Retinal pigment epithelial cell (primary cell): ENCODE measurements at regions not wholly inside any gene's neighbourhood (a gene's known extent, or its start where the extent isn't known, plus 50 kb on each side); places are given as distances from the start of the nearest gene placed in this dataset.

ENCODE experiments used
- DNase-seq: peaks from one replicate; pipeline ENCODE4 v3.0.0-alpha.2; 2010; ENCODE audit warnings: low read depth
- H3K4me3 ChIP-seq: 2 replicates; pipeline ENCODE4 v1.5.1; 2011; ENCODE audit warnings: mild to moderate bottlenecking, low read length, control low read depth, moderate library complexity
- TF ChIP-seq, protein P1 (sequence below): conservative IDR thresholded peaks from 2 replicates; pipeline ENCODE4 v1.5.1; 2011; ENCODE audit warnings: low read depth, low read length, control low read depth, inconsistent platforms

DNA sequence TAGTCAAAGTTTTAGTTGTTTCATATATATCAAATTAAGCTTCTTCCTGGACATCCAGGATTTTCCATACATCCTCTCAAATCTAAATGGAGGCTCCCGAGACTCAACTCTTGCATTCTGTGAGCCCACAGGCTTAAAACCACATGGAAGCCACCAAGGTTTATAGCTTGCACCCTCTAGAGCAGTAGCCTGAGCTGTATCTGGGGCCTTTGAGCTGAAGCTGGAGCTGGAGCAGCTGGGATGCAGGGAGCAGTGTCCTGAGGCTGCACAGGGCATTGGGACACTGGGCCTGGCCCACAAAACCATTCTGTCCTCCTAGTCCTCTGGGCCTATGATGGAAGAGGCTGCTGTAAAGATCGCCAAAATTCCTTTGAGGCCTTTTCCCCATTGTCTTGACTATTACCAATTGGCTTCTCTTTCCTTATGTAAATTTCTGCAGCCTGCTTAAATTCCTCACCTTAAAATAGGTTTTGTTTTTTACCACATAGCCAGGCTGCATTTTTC lies 151.0 kb downstream of the COX7C start:
- no peak for DNase-seq
- no peak overlapping the region for H3K4me3 ChIP-seq
- TF ChIP-seq, protein P1, sequence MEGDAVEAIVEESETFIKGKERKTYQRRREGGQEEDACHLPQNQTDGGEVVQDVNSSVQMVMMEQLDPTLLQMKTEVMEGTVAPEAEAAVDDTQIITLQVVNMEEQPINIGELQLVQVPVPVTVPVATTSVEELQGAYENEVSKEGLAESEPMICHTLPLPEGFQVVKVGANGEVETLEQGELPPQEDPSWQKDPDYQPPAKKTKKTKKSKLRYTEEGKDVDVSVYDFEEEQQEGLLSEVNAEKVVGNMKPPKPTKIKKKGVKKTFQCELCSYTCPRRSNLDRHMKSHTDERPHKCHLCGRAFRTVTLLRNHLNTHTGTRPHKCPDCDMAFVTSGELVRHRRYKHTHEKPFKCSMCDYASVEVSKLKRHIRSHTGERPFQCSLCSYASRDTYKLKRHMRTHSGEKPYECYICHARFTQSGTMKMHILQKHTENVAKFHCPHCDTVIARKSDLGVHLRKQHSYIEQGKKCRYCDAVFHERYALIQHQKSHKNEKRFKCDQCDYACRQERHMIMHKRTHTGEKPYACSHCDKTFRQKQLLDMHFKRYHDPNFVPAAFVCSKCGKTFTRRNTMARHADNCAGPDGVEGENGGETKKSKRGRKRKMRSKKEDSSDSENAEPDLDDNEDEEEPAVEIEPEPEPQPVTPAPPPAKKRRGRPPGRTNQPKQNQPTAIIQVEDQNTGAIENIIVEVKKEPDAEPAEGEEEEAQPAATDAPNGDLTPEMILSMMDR = no peak

DNA sequence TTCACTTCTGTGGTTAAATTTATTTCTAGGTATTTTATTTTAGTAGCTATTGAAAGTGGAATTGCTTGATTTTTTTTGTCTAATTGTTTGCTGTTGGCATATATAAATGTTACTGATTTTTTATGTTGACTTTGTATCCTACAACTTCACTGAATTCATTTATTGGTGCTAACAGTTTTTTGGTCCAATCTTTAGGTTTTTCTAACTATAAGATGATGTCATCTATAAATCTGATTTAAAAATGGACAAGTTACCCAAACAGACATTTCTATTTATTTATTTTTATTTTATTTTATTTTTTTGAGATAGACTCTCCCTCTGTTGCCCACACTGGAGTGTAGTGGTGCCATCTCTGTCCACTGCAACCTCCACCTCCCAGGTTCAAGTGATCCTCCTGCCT lies 162.3 kb downstream of the COX7C start:
- TF ChIP-seq, protein P1 = no peak
- no peak for DNase-seq

DNA sequence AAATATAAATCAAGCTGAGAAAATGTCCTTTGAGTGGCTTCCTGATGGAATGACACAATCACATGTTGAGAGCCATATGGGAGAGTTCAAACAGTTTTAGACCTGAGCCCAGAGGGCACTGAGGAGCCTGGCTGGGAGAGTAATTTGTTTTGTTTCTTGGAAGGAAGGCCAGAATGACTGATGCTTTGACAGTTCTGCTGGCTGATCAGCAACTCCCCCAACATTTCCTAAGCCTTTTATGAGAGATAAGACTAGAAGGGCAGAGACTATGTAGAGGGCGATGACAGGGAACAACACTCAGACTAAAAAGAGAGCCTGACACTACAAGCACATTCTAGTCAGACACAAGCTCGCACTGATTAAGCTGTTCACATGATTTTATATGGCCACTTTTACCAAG lies 169.2 kb downstream of the COX7C start:
- TF ChIP-seq, protein P1 = no peak
- no peak for DNase-seq
- H3K4me3 ChIP-seq = no peak overlapping the region

More for the DNA sequence above, 162.3 kb downstream of the COX7C start:
- no peak overlapping the region for H3K4me3 ChIP-seq

DNA sequence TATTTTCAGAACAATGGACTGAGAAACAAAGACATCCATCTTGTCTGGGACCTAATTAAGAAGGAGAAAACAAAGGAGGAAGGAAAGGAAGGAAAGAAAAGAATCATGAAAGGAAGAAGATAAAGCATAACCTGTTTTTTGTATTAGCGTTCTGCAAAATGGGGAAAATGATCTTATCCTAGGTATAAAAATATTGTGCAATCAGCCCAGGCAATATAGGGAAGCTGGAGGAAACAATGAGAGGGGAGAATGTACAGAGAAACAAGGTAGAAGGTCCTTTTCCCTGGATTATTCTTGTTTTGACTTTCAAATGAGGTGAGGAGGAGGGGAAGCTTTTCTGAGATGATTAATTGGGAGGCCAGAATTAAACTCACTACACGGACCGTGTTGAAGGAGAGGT lies 177.9 kb downstream of the COX7C start:
- TF ChIP-seq, protein P1 = no peak
- DNase-seq = no peak
- H3K4me3 ChIP-seq = no peak overlapping the region

DNA sequence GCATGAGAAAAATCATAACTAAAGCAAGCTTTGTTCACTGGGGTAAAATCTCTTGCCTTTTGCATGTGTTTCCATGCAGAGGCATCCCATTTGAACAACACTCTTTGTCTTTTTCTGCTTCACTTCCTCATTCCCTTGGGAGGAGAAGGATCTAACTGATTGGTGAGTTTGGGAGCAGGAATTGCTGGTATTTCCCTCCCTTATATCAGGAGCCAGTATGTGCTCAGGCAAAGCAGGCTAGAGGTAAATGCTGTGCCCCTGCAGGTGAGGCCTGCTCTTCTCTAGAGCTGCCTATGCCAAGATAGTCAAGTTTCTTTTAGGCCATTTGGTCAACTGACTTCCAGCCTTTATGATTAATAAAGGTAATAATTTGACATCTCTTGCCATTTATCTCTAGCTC lies 179.9 kb downstream of the COX7C start:
- TF ChIP-seq, protein P1 = no peak
- no peak overlapping the region for H3K4me3 ChIP-seq
- DNase-seq = no peak

DNA sequence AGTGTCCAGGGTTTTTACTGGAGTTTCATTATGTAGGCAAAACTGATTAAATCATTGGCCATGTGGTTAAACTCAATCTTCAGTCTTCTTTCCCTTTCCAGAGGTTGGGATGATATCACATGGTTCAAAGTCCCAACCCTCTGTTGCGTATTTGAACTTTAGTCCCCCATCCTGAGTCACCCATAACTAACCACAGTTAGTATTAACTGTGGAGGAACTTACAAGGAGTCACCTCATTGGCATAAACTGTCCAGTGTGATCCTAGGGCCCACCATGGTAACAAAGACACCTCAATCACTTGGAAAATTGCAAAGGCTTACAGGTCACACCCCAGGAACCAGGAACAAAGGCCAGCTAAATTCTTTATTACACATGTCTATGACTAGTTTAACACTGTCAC lies 188.5 kb downstream of the COX7C start:
- no peak for DNase-seq
- H3K4me3 ChIP-seq = no peak overlapping the region
- TF ChIP-seq, protein P1 = no peak
